Transverse colon (tissue), 4 donors: ENCODE measurements at regions not wholly inside any gene's neighbourhood (a gene's known extent, or its start where the extent isn't known, plus 50 kb on each side); places are given as distances from the start of the nearest gene placed in this dataset.

Experiments used
- DNase-seq: peaks from one replicate; pipeline ENCODE4 v3.0.0-alpha.2; 2019
- H3K27ac ChIP-seq, 4 donors: fragments of 200-600 bp; sonication (generic); 2 replicates each; pipeline ENCODE4 v1.5.1; 2016 to 2018; ENCODE audit warnings: inconsistent platforms in 4 of 4
- H3K27me3 ChIP-seq: fragments of 200-600 bp; sonication (generic); 2 replicates; pipeline ENCODE4 v1.5.1; 2017; ENCODE audit warnings: inconsistent platforms
- H3K36me3 ChIP-seq, 4 donors: fragments of 200-600 bp; sonication (generic); 2 replicates each; pipeline ENCODE4 v1.5.1; 2017 to 2019; ENCODE audit warnings: inconsistent platforms in 4 of 4
- H3K4me1 ChIP-seq, 4 donors: fragments of 200-600 bp; sonication (generic); 2 replicates each; pipeline ENCODE4 v1.5.1; 2017 to 2020; ENCODE audit warnings: inconsistent platforms in 4 of 4
- H3K4me3 ChIP-seq, 4 donors: fragments of 200-600 bp; sonication (generic); 1 replicate in 1 of 4; 2 replicates in 3 of 4; pipeline versions ENCODE4 v1.5.1 to v1.6.1; 2017 to 2019; ENCODE audit warnings: inconsistent platforms in 4 of 4
- H3K9me3 ChIP-seq, 2 donors: fragments of 200-600 bp; sonication (generic); 2 replicates each; pipeline ENCODE4 v1.5.1; 2017 to 2019; ENCODE audit warnings: inconsistent platforms in 2 of 2
- EP300 ChIP-seq: sonication (generic); formaldehyde crosslinking; IDR thresholded peaks from one replicate; pipeline ENCODE4 v1.6.1; 2017; ENCODE audit warnings: antibody characterized with exemption, low read depth
- POLR2A ChIP-seq: fragments of 450-650 bp; IDR thresholded peaks from one replicate; pipeline ENCODE4 v1.6.1; 2016; ENCODE audit warnings: antibody characterized with exemption, mild to moderate bottlenecking, moderate library complexity
- POLR2AphosphoS5 ChIP-seq, 3 donors: sonication (generic); formaldehyde crosslinking; IDR thresholded peaks; one replicate each; pipeline ENCODE4 v1.6.1; 2016; ENCODE audit warnings: antibody characterized with exemption in 3 of 3
- WGBS, 2 donors: methylation state at CpG; one replicate each; pipeline ENCODE4 v1.1.5; 2018; ENCODE audit warnings: low coverage in 1 of 2; 5-methylcytosine and 5-hydroxymethylcytosine counted together
- in situ Hi-C, 4 donors: fragments of 200-750 bp; cut with MboI; loops; one replicate each; pipeline versions ENCODE4 v1.15.0 to v1.15.1; 2017; ENCODE audit warnings: low sequenced_read_pairs in 3 of 4, low pct_ligation_motif_present in 1 of 4, low pct_unique_long_range_greater_than_20kb in 1 of 4
- intact Hi-C: fragments of 100-400 bp; cut with DNase I; formaldehyde crosslinking; loops from one replicate; pipeline ENCODE4 v1.15.1; 2023; ENCODE audit warnings: low total_unique reads
- TF ChIP-seq, protein P1 (sequence below), 5 experiments: fragments of 200-600 bp in 3 of 5; fragments of 450-650 bp in 2 of 5; sonication (generic) in 3 of 5; IDR thresholded peaks; 1 replicate in 2 of 5; 2 replicates in 3 of 5; pipeline ENCODE4 v1.5.1; 2016 to 2017; ENCODE audit warnings: antibody characterized with exemption in 5 of 5, inconsistent platforms in 3 of 5, mild to moderate bottlenecking in 2 of 5, moderate library complexity in 1 of 5

DNA sequence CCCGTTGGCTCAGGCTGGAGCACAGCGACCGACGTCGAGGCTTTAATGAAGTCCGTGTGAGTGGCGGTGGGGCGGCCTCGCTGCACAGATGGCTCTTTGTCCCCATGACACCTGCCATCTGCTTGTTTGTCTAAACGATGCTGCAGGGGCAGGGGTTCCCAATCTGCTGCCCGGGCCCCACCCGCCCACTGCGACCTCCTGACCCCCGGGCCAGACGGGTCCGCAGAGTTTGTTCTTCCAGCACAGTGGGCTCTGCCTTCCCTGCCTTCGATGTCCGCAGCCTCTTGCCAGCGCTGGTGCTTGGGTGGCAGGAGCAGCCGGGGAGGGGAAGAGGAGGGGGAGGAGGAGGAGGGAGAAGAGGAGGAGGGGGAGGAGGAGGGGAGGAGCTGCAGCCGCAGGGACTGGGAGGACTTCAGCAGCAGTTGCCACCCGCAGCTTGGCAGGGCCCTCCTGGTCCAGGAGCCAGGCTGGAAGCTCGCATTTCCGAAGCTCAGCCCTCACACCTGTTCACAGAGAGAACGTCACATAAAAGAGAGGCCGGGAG is 210.0 kb downstream of the DLL1 start:
- H3K27me3 ChIP-seq = no peaks in the 10 kb centered on the region
- DNase-seq = peak; percentile 6
- no peaks in the 10 kb centered on the region for H3K36me3 ChIP-seq
- in situ Hi-C loops (no loop called here), intact Hi-C loops (no loop called here)
- WGBS, 2 donors = 48% methylated on average over 26 of the region's 26 CpGs; no CpG with 5 or more reads in 1 of the 2 donors
- H3K27ac ChIP-seq = no peak overlapping the region
- H3K4me1 ChIP-seq = peaks cover 0 to 1% (median 0%) of the 10 kb centered on the region in 4 donors
- no peak for TF ChIP-seq POLR2A
- no peak for TF ChIP-seq EP300
- TF ChIP-seq, protein P1, sequence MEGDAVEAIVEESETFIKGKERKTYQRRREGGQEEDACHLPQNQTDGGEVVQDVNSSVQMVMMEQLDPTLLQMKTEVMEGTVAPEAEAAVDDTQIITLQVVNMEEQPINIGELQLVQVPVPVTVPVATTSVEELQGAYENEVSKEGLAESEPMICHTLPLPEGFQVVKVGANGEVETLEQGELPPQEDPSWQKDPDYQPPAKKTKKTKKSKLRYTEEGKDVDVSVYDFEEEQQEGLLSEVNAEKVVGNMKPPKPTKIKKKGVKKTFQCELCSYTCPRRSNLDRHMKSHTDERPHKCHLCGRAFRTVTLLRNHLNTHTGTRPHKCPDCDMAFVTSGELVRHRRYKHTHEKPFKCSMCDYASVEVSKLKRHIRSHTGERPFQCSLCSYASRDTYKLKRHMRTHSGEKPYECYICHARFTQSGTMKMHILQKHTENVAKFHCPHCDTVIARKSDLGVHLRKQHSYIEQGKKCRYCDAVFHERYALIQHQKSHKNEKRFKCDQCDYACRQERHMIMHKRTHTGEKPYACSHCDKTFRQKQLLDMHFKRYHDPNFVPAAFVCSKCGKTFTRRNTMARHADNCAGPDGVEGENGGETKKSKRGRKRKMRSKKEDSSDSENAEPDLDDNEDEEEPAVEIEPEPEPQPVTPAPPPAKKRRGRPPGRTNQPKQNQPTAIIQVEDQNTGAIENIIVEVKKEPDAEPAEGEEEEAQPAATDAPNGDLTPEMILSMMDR (IDR thresholded peaks at IDR 0.05) = no peak
- TF ChIP-seq POLR2AphosphoS5 (IDR thresholded peaks at IDR 0.05) = no peak
- H3K4me3 ChIP-seq = no peak overlapping the region
- no peaks in the 10 kb centered on the region for H3K9me3 ChIP-seq

DNA sequence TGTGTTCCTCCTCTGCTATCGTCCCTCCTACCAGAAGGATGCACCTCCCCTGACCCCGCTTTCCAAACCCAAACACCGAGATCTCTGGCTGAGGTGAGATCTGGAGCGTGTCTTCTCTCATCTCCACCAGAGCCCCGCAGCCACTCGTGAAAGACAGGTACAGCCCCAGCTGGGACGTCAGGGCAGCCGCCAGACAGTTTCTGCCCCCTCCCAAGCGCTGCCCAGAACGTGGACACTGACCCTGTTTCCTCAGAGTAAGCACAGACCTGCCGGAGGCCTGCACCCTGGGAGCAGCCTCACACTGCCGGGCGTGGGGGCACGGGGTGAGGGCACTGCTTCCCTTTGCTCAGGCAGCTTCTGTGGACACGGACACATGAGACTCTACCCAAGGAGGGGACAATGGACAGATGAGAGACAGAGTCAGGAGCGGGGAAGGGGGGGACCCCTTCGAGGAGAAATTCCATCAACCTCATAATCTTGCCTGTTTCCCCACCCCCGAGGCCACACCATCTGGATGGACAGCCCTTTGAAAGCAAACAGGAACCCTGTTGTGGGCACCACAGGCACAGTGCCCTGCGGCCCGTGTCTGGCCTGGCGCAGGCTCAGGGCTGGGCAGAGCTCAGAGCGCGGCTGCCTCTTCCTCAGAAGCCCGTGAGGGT is 210.6 kb downstream of the DLL1 start:
- 75% methylated on average over 24 of the region's 24 CpGs; no CpG with 5 or more reads in 1 of the 2 donors for WGBS, 2 donors
- Histone ChIP-seq H3K27ac (no peak overlapping the region), H3K36me3 (no peaks in the 10 kb centered on the region), H3K9me3 (no peaks in the 10 kb centered on the region), H3K27me3 (no peaks in the 10 kb centered on the region), H3K4me3 (no peak overlapping the region), H3K4me1 (peaks cover 0 to 5% (median 0%) of the 10 kb centered on the region in 4 donors)
- intact Hi-C loops (no loop called here), in situ Hi-C loops (no loop called here)
- DNase-seq = peak; percentile 4
- TF ChIP-seq, protein P1 (IDR thresholded peaks at IDR 0.05) = no peak
- no peak for TF ChIP-seq POLR2A
- TF ChIP-seq POLR2AphosphoS5 (IDR thresholded peaks at IDR 0.05) = no peak
- TF ChIP-seq EP300 = no peak

DNA sequence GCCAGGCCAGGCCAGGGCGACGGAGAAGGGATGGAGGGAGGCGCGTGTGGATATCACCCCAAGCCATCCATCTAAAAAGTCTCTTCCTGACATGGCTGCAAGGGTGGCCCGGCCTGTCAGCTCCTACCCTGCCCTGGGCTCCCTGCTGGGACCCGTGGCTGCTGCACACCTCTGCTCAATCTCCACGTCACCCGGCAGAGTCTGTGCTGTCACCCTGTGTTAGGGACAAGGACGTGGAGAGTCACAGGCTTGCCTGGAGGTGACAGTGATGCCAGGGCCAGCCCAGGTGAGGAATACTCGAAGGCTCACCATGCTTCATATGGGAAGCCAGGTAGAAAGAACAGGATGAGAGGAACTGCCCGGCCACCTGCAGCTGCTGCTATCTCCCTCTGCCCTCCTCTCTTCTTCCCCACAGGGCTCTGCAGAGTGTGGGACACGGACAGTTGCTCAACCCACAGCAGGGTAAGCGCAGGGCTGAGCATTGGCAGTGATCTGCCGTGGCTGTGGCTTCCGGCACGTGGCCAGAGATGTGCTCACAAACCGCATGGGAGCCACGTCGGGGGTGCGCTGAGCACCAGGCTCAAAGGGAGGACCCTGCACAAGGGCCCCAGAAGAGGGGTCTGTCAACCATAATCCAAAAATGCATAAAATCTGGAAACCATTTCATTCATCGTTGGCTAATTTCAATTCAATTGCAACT is 214.3 kb downstream of the DLL1 start:
- H3K36me3 ChIP-seq = no peaks in the 10 kb centered on the region
- no peak for TF ChIP-seq POLR2AphosphoS5 (IDR thresholded peaks at IDR 0.05)
- TF ChIP-seq, protein P1 (IDR thresholded peaks at IDR 0.05) = no peak
- H3K27me3 ChIP-seq = no peaks in the 10 kb centered on the region
- peak; percentile 3 for DNase-seq
- H3K9me3 ChIP-seq = no peaks in the 10 kb centered on the region
- H3K4me1 ChIP-seq = peaks cover 0 to 5% (median 0%) of the 10 kb centered on the region in 4 donors
- H3K4me3 ChIP-seq = no peak overlapping the region
- in situ Hi-C loops = no loop called here
- intact Hi-C loops = no loop called here
- H3K27ac ChIP-seq = peak overlapping the region in 1 of 4 donors; percentile 34
- WGBS, 2 donors = 63 to 88% methylated on average over 1 to 20 of the region's 21 CpGs

DNA sequence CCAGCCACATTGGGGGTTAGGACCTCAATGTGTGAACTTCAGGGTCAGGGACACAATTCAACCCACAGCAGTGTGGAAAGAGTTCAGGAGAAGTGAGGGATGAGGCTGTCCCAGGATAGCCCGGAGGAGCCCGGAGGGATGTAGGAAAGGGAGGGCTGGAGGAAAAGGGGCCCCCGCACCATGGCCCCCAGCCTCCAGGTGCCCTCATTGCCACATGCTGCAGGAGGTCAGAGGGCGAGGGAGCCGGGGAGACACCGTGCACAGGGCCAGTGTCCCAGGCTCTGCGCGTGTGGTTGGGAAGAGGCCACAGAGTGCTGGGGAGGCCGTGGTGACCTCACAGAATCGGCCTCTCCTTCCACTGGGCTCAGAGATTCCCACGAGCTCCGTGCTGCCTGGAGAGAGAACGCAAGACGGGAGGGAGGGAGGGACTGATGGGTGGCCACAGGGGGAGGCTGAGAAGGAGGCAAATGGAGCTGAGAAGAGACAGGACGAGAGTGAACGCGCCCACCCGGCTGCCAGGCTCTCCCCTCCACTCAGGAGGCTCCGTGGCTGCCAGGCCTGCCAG is 215.1 kb downstream of the DLL1 start:
- peak overlapping the region in 3 of 4 donors; percentile 1 to 34 (median 15) for H3K27ac ChIP-seq
- no peaks in the 10 kb centered on the region for H3K9me3 ChIP-seq
- DNase-seq = peak; percentile 8
- peaks cover 0 to 5% (median 0%) of the 10 kb centered on the region in 4 donors for H3K4me1 ChIP-seq
- H3K4me3 ChIP-seq = no peak overlapping the region
- intact Hi-C loops (no loop called here), in situ Hi-C loops (no loop called here)
- WGBS, 2 donors = 20 to 83% methylated on average over 2 to 15 of the region's 19 CpGs
- H3K27me3 ChIP-seq = no peaks in the 10 kb centered on the region
- TF ChIP-seq POLR2A = no peak
- TF ChIP-seq, protein P1 (IDR thresholded peaks at IDR 0.05) = no peak
- TF ChIP-seq POLR2AphosphoS5 (IDR thresholded peaks at IDR 0.05) = no peak
- TF ChIP-seq EP300 = no peak
- no peaks in the 10 kb centered on the region for H3K36me3 ChIP-seq
